ENCODE measurements at regions not wholly inside any gene's neighbourhood (a gene's known extent, or its start where the extent isn't known, plus 50 kb on each side); places are given as distances from the start of the nearest gene placed in this dataset.
"Not testable (repeated sequence)": the region's sequence is repeated elsewhere in the genome, so short reads cannot be mapped to it uniquely, and the experiment has no call there.

DNA sequence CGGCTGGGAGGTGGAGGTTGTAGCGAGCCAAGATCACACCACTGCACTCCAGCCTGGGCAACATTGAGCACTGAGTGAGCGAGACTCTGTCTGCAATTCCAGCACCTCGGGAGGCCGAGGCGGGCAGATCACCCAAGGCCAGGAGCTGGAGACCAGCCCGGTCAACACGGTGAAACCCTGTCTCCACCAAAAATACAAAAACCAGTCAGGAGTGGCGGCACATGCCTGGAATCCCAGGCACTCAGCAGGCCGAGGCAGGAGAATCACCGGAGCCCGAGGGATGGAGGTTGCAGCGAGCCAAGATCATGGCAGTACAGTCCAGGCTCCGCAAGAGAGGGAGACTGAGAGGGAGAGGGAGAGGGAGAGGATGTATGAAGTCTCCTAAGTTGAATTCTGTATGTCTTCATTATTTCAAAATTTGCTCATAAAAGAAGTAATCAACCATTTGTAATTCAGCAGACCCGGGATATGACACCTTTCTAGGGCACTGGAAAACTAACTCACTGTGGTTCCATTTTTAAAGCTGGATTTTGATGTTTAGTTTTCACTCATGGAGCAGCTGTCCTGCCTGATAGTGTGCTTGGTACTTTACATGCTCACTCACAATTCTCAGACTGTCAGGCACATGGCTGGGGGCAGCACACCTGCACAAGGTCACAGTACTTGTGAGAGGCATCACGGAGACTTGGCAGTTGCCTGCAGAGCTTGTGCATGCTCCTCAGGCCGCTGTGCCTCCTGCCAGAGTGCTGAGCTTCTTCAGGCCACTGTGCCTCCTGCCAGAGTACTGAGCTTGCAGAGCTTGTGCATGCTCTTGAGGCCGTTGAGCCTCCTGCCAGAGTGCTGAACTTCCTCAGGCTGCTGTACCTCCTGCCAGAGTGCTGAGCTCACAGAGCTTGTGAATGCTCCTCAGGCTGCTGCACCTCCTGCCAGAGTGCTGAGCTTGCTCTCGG, 106.2 kb downstream of the ERMARD start:
- Histone ChIP-seq H3K36me3 (ENCODE audit: low read length) (no peaks in the 10 kb centered on the region), H3K27ac (ENCODE audit: low read depth, low read length) (no peak overlapping the region), H4K20me1 (ENCODE audit: low read depth, low read length) (no peaks in the 10 kb centered on the region), H3K9me2 (replicated peaks; ENCODE audit: insufficient read depth, low read length) (no peaks in the 10 kb centered on the region), H3K9ac (ENCODE audit: low read length) (no peak overlapping the region), H3F3A (ENCODE audit: insufficient read depth) (no peaks in the 10 kb centered on the region), H3K4me2 (ENCODE audit: low read depth, low read length, poor library complexity, severe bottlenecking) (no peak overlapping the region), H2AFZ (ENCODE audit: low read depth, low read length, severe bottlenecking) (no peak overlapping the region), H3K27me3 (ENCODE audit: low read length) (no peaks in the 10 kb centered on the region), H3K9me3 (ENCODE audit: insufficient read depth, low read length) (no peaks in the 10 kb centered on the region), H3K4me3 (ENCODE audit: insufficient read depth, low read length, poor library complexity, severe bottlenecking) (no peak overlapping the region), H3K79me2 (ENCODE audit: insufficient read depth, low read length) (no peaks in the 10 kb centered on the region)
- TF ChIP-seq, protein P1, sequence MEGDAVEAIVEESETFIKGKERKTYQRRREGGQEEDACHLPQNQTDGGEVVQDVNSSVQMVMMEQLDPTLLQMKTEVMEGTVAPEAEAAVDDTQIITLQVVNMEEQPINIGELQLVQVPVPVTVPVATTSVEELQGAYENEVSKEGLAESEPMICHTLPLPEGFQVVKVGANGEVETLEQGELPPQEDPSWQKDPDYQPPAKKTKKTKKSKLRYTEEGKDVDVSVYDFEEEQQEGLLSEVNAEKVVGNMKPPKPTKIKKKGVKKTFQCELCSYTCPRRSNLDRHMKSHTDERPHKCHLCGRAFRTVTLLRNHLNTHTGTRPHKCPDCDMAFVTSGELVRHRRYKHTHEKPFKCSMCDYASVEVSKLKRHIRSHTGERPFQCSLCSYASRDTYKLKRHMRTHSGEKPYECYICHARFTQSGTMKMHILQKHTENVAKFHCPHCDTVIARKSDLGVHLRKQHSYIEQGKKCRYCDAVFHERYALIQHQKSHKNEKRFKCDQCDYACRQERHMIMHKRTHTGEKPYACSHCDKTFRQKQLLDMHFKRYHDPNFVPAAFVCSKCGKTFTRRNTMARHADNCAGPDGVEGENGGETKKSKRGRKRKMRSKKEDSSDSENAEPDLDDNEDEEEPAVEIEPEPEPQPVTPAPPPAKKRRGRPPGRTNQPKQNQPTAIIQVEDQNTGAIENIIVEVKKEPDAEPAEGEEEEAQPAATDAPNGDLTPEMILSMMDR (IDR thresholded peaks at IDR 0.05; ENCODE audit: insufficient read depth, low read length, poor library complexity, severe bottlenecking), result no peak
- TF ChIP-seq EZH2phosphoT487 (conservative IDR thresholded peaks at IDR 0.05; ENCODE audit: low read length), result no peak

DNA sequence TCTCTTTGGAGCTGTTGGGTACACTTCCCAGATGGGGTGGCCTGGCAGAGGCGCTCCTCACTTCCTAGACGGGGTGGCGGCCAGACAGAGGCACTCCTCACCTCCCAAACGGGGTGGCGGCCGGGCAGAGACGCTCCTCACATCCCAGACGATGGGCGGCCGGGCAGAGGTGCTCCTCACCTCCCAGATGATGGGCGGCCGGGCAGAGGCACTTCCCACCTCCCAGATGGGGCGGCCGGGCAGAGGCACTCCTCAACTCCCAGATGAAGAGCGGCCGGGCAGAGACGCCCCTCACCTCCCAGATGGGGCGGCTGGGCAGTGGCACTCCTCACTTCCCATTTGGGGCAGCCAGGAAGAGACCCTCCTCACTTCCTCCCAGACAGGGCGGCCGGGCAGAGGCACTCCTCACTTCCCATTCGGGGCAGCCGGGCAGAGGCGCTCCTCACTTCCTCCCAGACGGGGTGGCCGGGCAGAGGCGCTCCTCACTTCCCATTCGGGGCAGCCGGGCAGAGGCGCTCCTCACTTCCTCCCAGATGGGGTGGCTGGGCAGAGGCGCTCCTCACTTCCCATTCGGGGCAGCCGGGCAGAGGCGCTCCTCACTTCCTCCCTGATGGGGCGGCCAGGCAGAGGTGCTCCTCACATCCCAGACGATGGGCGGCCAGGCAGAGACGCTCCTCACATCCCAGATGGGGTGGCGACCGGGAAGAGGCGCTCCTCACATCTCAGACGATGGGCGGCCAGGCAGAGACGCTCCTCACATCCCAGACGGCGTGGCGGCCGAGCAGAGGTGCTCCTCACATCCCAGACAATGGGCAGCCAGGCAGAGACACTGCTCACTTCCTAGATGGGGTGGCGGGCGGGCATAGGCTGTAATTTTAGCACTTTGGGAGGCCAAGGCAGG, 105.3 kb downstream of the ERMARD start:
- not testable (repeated sequence) for H3K9ac ChIP-seq (ENCODE audit: low read length); H3F3A ChIP-seq (ENCODE audit: insufficient read depth); H3K4me3 ChIP-seq (ENCODE audit: insufficient read depth, low read length, poor library complexity, severe bottlenecking); H3K27me3 ChIP-seq (ENCODE audit: low read length); H3K27ac ChIP-seq (ENCODE audit: low read depth, low read length); H4K20me1 ChIP-seq (ENCODE audit: low read depth, low read length); H3K36me3 ChIP-seq (ENCODE audit: low read length); H2AFZ ChIP-seq (ENCODE audit: low read depth, low read length, severe bottlenecking); H3K9me2 ChIP-seq (replicated peaks; ENCODE audit: insufficient read depth, low read length); H3K9me3 ChIP-seq (ENCODE audit: insufficient read depth, low read length); H3K4me2 ChIP-seq (ENCODE audit: low read depth, low read length, poor library complexity, severe bottlenecking); H3K79me2 ChIP-seq (ENCODE audit: insufficient read depth, low read length)

DNA sequence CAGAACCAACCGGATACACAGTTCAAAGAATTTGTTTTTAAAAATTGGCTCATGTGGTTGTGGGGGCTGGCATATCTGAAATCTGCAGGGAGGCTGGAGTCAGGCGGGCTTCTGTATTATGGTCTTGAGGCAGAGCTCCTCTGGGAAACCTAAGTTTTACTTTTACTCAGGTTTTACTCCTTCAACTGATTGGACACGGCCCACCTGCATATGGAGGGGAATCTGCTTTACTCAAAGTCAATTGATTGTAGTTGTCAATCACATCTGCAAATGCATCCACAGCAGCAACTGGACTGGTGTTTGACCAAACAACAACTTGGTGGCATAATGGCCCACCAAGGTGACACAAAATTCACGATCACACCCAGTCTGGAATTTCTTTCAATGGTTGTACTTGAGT, 103.4 kb downstream of the ERMARD start:
- Histone ChIP-seq H3K9me2 (replicated peaks; ENCODE audit: insufficient read depth, low read length) (no peaks in the 10 kb centered on the region), H3K4me3 (ENCODE audit: insufficient read depth, low read length, poor library complexity, severe bottlenecking) (no peak overlapping the region), H3K79me2 (ENCODE audit: insufficient read depth, low read length) (no peaks in the 10 kb centered on the region), H3K9me3 (ENCODE audit: insufficient read depth, low read length) (no peaks in the 10 kb centered on the region), H3K9ac (ENCODE audit: low read length) (no peak overlapping the region), H3K4me2 (ENCODE audit: low read depth, low read length, poor library complexity, severe bottlenecking) (no peak overlapping the region), H3K36me3 (ENCODE audit: low read length) (no peaks in the 10 kb centered on the region), H2AFZ (ENCODE audit: low read depth, low read length, severe bottlenecking) (no peak overlapping the region), H3F3A (ENCODE audit: insufficient read depth) (no peaks in the 10 kb centered on the region), H3K27me3 (ENCODE audit: low read length) (no peaks in the 10 kb centered on the region), H4K20me1 (ENCODE audit: low read depth, low read length) (no peaks in the 10 kb centered on the region), H3K27ac (ENCODE audit: low read depth, low read length) (no peak overlapping the region)
- TF ChIP-seq, protein P1 (IDR thresholded peaks at IDR 0.05; ENCODE audit: insufficient read depth, low read length, poor library complexity, severe bottlenecking), result no peak
- no peak for TF ChIP-seq EZH2phosphoT487 (conservative IDR thresholded peaks at IDR 0.05; ENCODE audit: low read length)

Data from SU-DHL-6 (cell line).